Neural progenitor cell (in vitro differentiated cells): ENCODE measurements at regions not wholly inside any gene's neighbourhood (a gene's known extent, or its start where the extent isn't known, plus 50 kb on each side); places are given as distances from the start of the nearest gene placed in this dataset.
"Not testable (repeated sequence)": the region's sequence is repeated elsewhere in the genome, so short reads cannot be mapped to it uniquely, and the experiment has no call there.

Experiments used
- EZH2 ChIP-seq: fragments of 200-600 bp; sonication (generic); IDR thresholded peaks from 2 replicates; pipeline ENCODE4 v1.6.1; 2017; ENCODE audit warnings: antibody characterized with exemption, mild to moderate bottlenecking, moderate library complexity
- TF ChIP-seq, protein P1 (sequence below): fragments of 200-600 bp; sonication (generic); IDR thresholded peaks from 2 replicates; pipeline ENCODE4 v1.5.1; 2017; ENCODE audit warnings: antibody characterized with exemption, mild to moderate bottlenecking

DNA sequence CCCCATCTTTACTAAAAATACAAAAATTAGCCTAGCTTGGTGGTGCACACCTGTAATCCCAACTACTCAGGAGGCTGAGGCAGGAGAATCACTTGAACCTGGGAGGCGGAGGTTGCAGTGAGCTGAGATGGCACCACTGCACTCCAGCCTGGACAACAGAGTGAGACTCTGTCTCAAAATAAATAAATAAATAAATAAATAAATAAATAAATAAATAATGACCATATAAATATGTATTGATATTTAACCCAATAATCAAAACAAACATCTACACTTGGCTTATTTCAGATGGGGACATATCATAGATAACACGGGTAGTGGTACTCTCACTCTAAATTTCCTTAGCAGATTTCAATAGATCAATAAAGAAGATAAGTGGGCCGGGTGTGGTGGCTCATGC lies 1923.7 kb upstream of the AGA start:
- TF ChIP-seq, protein P1, sequence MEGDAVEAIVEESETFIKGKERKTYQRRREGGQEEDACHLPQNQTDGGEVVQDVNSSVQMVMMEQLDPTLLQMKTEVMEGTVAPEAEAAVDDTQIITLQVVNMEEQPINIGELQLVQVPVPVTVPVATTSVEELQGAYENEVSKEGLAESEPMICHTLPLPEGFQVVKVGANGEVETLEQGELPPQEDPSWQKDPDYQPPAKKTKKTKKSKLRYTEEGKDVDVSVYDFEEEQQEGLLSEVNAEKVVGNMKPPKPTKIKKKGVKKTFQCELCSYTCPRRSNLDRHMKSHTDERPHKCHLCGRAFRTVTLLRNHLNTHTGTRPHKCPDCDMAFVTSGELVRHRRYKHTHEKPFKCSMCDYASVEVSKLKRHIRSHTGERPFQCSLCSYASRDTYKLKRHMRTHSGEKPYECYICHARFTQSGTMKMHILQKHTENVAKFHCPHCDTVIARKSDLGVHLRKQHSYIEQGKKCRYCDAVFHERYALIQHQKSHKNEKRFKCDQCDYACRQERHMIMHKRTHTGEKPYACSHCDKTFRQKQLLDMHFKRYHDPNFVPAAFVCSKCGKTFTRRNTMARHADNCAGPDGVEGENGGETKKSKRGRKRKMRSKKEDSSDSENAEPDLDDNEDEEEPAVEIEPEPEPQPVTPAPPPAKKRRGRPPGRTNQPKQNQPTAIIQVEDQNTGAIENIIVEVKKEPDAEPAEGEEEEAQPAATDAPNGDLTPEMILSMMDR = not testable (repeated sequence)
- TF ChIP-seq EZH2 = not testable (repeated sequence)
